ENCODE measurements at regions not wholly inside any gene's neighbourhood (a gene's known extent, or its start where the extent isn't known, plus 50 kb on each side); places are given as distances from the start of the nearest gene placed in this dataset.

- Histone ChIP-seq H3K9ac (ENCODE audit: low read depth, low read length, poor library complexity, severe bottlenecking) (no peak overlapping the region), H2AFZ (ENCODE audit: low read length) (no peak overlapping the region), H3K27me3 (ENCODE audit: insufficient read depth, low read length, poor library complexity, severe bottlenecking) (no peaks in the 10 kb centered on the region), H3K4me3 (ENCODE audit: low read length, poor library complexity, severe bottlenecking) (no peak overlapping the region), H3K36me3 (ENCODE audit: insufficient read depth, low read length) (no peaks in the 10 kb centered on the region), H3K9me3 (ENCODE audit: insufficient read depth, low read depth, low read length) (no peaks in the 10 kb centered on the region), H3K4me2 (ENCODE audit: low read depth, low read length, poor library complexity, severe bottlenecking) (no peak overlapping the region), H4K20me1 (ENCODE audit: insufficient read depth, low read length, poor library complexity, severe bottlenecking) (no peaks in the 10 kb centered on the region), H3K79me2 (ENCODE audit: insufficient read depth, low read length) (no peaks in the 10 kb centered on the region), H3K4me1 (ENCODE audit: insufficient read depth, low read length, poor library complexity, severe bottlenecking) (no peaks in the 10 kb centered on the region), H3K9me2 (replicated peaks; ENCODE audit: low read depth, low read length) (no peaks in the 10 kb centered on the region), H3F3A (ENCODE audit: low read depth) (no peaks in the 10 kb centered on the region)
- TF ChIP-seq, protein P1, sequence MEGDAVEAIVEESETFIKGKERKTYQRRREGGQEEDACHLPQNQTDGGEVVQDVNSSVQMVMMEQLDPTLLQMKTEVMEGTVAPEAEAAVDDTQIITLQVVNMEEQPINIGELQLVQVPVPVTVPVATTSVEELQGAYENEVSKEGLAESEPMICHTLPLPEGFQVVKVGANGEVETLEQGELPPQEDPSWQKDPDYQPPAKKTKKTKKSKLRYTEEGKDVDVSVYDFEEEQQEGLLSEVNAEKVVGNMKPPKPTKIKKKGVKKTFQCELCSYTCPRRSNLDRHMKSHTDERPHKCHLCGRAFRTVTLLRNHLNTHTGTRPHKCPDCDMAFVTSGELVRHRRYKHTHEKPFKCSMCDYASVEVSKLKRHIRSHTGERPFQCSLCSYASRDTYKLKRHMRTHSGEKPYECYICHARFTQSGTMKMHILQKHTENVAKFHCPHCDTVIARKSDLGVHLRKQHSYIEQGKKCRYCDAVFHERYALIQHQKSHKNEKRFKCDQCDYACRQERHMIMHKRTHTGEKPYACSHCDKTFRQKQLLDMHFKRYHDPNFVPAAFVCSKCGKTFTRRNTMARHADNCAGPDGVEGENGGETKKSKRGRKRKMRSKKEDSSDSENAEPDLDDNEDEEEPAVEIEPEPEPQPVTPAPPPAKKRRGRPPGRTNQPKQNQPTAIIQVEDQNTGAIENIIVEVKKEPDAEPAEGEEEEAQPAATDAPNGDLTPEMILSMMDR (conservative IDR thresholded peaks at IDR 0.05; ENCODE audit: low read length), result no peak
- no peak for TF ChIP-seq EZH2phosphoT487 (IDR thresholded peaks at IDR 0.05; ENCODE audit: borderline replicate concordance)
These were observed 73.2 kb upstream of the LCLAT1 start for GRCh38 chr2:30373881-30374302.

- Histone ChIP-seq H3K4me3 (ENCODE audit: low read length, poor library complexity, severe bottlenecking) (no peak overlapping the region), H3F3A (ENCODE audit: low read depth) (no peaks in the 10 kb centered on the region), H3K27me3 (ENCODE audit: insufficient read depth, low read length, poor library complexity, severe bottlenecking) (no peaks in the 10 kb centered on the region), H4K20me1 (ENCODE audit: insufficient read depth, low read length, poor library complexity, severe bottlenecking) (no peaks in the 10 kb centered on the region), H3K79me2 (ENCODE audit: insufficient read depth, low read length) (no peaks in the 10 kb centered on the region), H3K9ac (ENCODE audit: low read depth, low read length, poor library complexity, severe bottlenecking) (no peak overlapping the region), H3K4me1 (ENCODE audit: insufficient read depth, low read length, poor library complexity, severe bottlenecking) (no peaks in the 10 kb centered on the region), H2AFZ (ENCODE audit: low read length) (no peak overlapping the region), H3K36me3 (ENCODE audit: insufficient read depth, low read length) (no peaks in the 10 kb centered on the region), H3K9me2 (replicated peaks; ENCODE audit: low read depth, low read length) (no peaks in the 10 kb centered on the region), H3K9me3 (ENCODE audit: insufficient read depth, low read depth, low read length) (no peaks in the 10 kb centered on the region), H3K4me2 (ENCODE audit: low read depth, low read length, poor library complexity, severe bottlenecking) (no peak overlapping the region)
- TF ChIP-seq, protein P1 (conservative IDR thresholded peaks at IDR 0.05; ENCODE audit: low read length), result no peak
- TF ChIP-seq EZH2phosphoT487 (IDR thresholded peaks at IDR 0.05; ENCODE audit: borderline replicate concordance), result no peak
These were observed 72.7 kb upstream of the LCLAT1 start for GRCh38 chr2:30374380-30374779.

DNA sequence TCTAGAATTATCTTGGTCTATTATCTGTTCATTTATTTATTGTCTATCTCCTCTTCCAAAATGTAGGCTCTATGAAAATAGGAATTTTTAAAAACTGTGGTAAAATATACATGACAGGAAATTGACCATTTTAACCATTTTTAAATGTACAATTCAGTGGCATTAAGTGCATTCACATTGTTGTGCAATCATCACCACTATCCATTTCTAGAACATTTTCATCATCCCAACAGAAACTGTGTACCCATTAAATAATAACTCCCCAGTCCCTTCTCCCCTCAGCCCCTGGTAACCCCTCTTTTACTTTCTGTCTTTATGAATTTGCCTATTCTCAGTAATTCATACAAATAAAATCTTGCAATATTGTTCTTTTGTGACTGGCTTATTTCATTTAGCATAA, 71.1 kb upstream of the LCLAT1 start:
- H3K9me2 ChIP-seq (replicated peaks; ENCODE audit: low read depth, low read length), result no peaks in the 10 kb centered on the region
- no peaks in the 10 kb centered on the region for H3K79me2 ChIP-seq (ENCODE audit: insufficient read depth, low read length)
- no peak overlapping the region for H3K4me3 ChIP-seq (ENCODE audit: low read length, poor library complexity, severe bottlenecking)
- no peaks in the 10 kb centered on the region for H3K36me3 ChIP-seq (ENCODE audit: insufficient read depth, low read length)
- no peaks in the 10 kb centered on the region for H3K9me3 ChIP-seq (ENCODE audit: insufficient read depth, low read depth, low read length)
- TF ChIP-seq, protein P1 (conservative IDR thresholded peaks at IDR 0.05; ENCODE audit: low read length), result no peak
- TF ChIP-seq EZH2phosphoT487 (IDR thresholded peaks at IDR 0.05; ENCODE audit: borderline replicate concordance), result no peak
- no peaks in the 10 kb centered on the region for H3F3A ChIP-seq (ENCODE audit: low read depth)
- no peak overlapping the region for H3K9ac ChIP-seq (ENCODE audit: low read depth, low read length, poor library complexity, severe bottlenecking)
- no peaks in the 10 kb centered on the region for H3K4me1 ChIP-seq (ENCODE audit: insufficient read depth, low read length, poor library complexity, severe bottlenecking)
- H3K4me2 ChIP-seq (ENCODE audit: low read depth, low read length, poor library complexity, severe bottlenecking), result no peak overlapping the region
- no peak overlapping the region for H2AFZ ChIP-seq (ENCODE audit: low read length)
- no peaks in the 10 kb centered on the region for H4K20me1 ChIP-seq (ENCODE audit: insufficient read depth, low read length, poor library complexity, severe bottlenecking)
- no peaks in the 10 kb centered on the region for H3K27me3 ChIP-seq (ENCODE audit: insufficient read depth, low read length, poor library complexity, severe bottlenecking)

Measured in Loucy (cell line).